ENCODE measurements at regions not wholly inside any gene's neighbourhood (a gene's known extent, or its start where the extent isn't known, plus 50 kb on each side); places are given as distances from the start of the nearest gene placed in this dataset.

DNA sequence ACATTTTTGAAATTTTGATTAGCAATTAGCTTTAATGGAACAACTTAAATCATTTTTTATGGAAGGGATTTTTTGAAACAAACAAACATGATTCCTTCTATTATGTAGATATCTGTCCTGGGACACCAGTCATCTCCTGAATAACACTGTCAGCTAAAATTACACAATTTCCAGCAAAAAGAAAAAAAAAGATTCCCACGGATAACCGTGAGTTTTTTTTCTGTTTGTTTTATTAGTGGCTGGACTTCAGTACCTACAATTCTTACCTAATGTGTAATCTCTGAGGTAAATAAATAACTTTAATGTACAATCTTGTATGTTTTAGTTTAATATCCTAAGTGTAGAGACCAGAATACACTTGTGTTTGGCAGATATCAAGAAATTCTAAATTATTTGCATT lies 126.6 kb upstream of the KYNU start:
- in situ Hi-C loops (cut with HindIII; ENCODE audit: low sequenced_read_pairs), result no loop called here
- H3K4me3 ChIP-seq (ENCODE audit: low read depth, low read length), result no peak overlapping the region
- no peak for DNase-seq (ENCODE audit: low read depth)
- TF ChIP-seq, protein P1, sequence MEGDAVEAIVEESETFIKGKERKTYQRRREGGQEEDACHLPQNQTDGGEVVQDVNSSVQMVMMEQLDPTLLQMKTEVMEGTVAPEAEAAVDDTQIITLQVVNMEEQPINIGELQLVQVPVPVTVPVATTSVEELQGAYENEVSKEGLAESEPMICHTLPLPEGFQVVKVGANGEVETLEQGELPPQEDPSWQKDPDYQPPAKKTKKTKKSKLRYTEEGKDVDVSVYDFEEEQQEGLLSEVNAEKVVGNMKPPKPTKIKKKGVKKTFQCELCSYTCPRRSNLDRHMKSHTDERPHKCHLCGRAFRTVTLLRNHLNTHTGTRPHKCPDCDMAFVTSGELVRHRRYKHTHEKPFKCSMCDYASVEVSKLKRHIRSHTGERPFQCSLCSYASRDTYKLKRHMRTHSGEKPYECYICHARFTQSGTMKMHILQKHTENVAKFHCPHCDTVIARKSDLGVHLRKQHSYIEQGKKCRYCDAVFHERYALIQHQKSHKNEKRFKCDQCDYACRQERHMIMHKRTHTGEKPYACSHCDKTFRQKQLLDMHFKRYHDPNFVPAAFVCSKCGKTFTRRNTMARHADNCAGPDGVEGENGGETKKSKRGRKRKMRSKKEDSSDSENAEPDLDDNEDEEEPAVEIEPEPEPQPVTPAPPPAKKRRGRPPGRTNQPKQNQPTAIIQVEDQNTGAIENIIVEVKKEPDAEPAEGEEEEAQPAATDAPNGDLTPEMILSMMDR (IDR thresholded peaks at IDR 0.05; ENCODE audit: low read depth, low read length, missing control alignments), result no peak

DNA sequence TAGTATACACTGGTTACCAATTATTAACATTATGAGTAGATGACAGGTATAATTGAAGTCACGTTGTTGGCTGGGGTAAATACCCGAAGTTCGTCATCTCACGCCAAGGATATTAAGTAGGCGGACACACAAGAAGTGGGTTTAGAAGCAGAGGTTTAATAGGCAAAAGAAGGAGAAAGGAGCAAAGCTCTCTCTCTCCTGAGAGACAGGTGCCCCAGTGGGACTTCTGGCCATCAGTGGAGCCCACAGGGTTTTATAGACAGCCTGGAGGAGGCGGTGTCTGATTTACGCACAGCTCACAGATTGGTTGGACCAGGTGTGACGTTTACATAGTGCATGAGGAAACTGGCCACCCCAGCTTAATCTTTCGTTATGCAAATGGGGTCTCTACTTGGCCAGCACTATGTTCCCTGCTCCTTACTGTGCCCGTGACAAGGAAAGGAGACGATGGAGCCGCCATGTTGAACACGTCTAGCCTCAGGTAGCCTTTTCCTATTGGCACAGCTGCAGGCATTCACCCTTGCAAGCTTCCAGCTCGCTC lies 128.8 kb upstream of the KYNU start:
- in situ Hi-C loops (cut with HindIII; ENCODE audit: low sequenced_read_pairs), result no loop called here
- H3K4me3 ChIP-seq (ENCODE audit: low read depth, low read length), result no peak overlapping the region
- TF ChIP-seq, protein P1 (IDR thresholded peaks at IDR 0.05; ENCODE audit: low read depth, low read length, missing control alignments), result no peak
- no peak for DNase-seq (ENCODE audit: low read depth)

DNA sequence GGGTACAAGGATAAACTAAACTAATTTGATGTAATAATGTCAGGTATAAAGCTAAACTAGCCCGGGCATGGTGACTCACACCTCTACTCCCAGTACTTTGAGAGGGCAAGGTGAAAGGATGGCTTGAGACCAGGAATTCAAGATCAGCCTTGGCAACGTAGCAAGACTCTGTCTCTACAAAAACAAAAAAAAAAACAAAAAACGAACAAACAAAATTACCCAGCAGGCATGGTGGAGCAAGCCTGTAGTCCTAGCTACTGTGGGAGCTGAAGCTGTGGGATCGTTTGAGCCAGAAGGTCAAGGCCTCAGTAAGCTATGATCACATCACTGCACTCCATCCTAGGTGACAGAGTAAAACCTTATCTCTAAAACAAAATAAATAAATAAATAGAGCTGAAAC lies 131.8 kb upstream of the KYNU start:
- H3K4me3 ChIP-seq (ENCODE audit: low read depth, low read length), result no peak overlapping the region
- TF ChIP-seq, protein P1 (IDR thresholded peaks at IDR 0.05; ENCODE audit: low read depth, low read length, missing control alignments), result no peak
- in situ Hi-C loops (cut with HindIII; ENCODE audit: low sequenced_read_pairs), result no loop called here
- DNase-seq (ENCODE audit: low read depth), result no peak

DNA sequence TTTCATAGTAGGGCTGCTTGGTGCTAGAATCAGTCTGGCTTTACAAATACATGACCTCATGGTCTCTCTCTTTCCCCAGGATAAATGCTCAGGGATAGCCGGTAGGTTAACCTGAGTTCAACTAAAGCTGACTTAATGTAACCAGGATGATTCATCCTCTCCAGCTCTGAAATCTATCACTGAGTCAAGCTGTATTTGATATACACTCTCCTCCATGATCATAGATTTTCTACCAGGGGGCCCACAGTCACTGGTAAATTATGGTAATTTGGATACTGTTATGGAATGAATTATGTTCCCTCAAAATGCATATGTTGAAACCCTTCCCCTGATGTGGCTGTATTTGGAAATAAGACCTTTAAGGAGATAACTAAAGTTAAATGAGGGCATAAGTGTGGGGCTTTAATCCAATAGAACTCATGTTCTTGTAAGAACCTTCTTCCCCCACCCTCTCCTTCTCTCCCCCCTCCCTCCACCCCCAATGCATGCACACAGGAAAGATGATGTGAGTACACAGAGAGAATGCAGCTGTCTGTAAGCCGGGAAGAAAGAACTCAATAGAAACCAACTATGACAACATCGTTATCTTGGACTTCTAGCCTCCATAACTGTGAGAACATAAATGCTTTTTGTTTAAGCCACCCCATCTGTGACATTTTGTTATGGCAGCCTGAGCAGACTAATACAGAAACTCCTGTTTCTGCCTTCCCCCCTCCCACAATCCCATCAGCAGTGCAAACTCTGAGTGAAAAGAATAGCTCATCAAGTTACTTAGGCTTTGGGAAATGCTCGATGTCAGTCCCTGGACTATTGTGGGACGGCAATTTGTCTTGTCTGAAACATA lies 134.9 kb upstream of the KYNU start:
- TF ChIP-seq, protein P1 (IDR thresholded peaks at IDR 0.05; ENCODE audit: low read depth, low read length, missing control alignments), result no peak
- DNase-seq (ENCODE audit: low read depth), result no peak
- in situ Hi-C loops (cut with HindIII; ENCODE audit: low sequenced_read_pairs), result no loop called here
- no peak overlapping the region for H3K4me3 ChIP-seq (ENCODE audit: low read depth, low read length)

DNA sequence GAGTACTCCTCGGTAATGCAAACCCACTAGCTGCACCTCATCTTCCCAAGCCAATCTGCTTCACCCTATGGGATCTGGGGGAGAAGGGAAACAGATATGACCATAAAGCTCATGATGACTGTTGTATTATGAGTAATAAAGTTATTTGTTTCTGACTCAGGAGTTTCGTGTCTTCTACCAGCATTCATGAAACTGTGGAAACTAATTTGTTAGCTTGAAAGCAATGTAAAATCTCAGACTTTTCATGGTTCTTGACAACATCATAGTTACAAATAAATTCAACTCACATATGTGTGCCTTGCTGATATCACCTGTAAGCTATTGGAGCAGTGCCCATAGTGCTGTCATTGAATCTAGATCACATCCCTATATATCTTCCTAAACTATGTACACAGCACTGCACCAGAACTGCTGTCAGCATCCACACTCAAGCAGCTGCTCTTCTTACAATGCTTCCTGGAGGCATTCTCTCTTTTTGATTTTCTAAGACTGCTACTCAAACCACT lies 135.6 kb upstream of the KYNU start:
- in situ Hi-C loops (cut with HindIII; ENCODE audit: low sequenced_read_pairs), result no loop called here
- DNase-seq (ENCODE audit: low read depth), result no peak
- H3K4me3 ChIP-seq (ENCODE audit: low read depth, low read length), result no peak overlapping the region
- TF ChIP-seq, protein P1 (IDR thresholded peaks at IDR 0.05; ENCODE audit: low read depth, low read length, missing control alignments), result no peak

DNA sequence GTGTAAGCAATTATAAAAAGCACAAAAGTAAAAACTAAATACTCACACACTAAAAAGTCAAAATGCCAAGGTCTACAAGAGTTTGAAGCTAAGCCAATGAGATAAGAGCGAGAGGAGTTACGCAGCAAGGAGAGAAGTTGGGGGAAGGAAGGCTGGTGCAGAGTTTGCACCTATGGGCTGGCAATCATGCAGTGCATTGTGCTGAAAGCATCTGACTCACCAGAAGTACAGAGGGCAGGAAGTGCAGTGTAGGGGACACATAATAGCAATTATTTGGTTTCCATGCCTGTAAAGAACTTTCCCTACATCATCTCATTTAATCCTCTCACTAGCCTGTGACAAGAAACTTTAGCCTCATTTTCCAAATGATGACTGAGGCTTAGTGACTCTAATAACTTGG lies 142.7 kb upstream of the KYNU start:
- no peak for DNase-seq (ENCODE audit: low read depth)
- H3K4me3 ChIP-seq (ENCODE audit: low read depth, low read length), result no peak overlapping the region
- TF ChIP-seq, protein P1 (IDR thresholded peaks at IDR 0.05; ENCODE audit: low read depth, low read length, missing control alignments), result no peak
- in situ Hi-C loops (cut with HindIII; ENCODE audit: low sequenced_read_pairs), result no loop called here

Measured in astrocyte of the cerebellum (primary cell).